ENCODE measurements at regions not wholly inside any gene's neighbourhood (a gene's known extent, or its start where the extent isn't known, plus 50 kb on each side); places are given as distances from the start of the nearest gene placed in this dataset.
"Not testable (repeated sequence)": the region's sequence is repeated elsewhere in the genome, so short reads cannot be mapped to it uniquely, and the experiment has no call there.

- DNase-seq, result peak; percentile 7
Measured at GRCh38 chr10:121242741-121243608, 355.3 kb downstream of the FGFR2 start.

- DNase-seq, result no peak
Measured at GRCh38 chr10:121243609-121244241, 354.5 kb downstream of the FGFR2 start.

- DNase-seq, result no peak
Measured at GRCh38 chr10:121244818-121245217, 353.4 kb downstream of the FGFR2 start.

- no peak for DNase-seq
Measured at GRCh38 chr10:121245754-121246153, 352.5 kb downstream of the FGFR2 start.

GRCh38 chr10:121248266-121248665, 350.0 kb downstream of the FGFR2 start:
- DNase-seq, result peak; percentile 3

- DNase-seq, result no peak
Measured at GRCh38 chr10:121250995-121251764, 347.1 kb downstream of the FGFR2 start.

GRCh38 chr10:121252756-121253155, 345.5 kb downstream of the FGFR2 start:
- no peak for DNase-seq

- peak; percentile 55 for DNase-seq
Measured at GRCh38 chr10:121260377-121260776, 337.9 kb downstream of the FGFR2 start.

- no peak for DNase-seq
Measured at GRCh38 chr10:121261665-121262064, 336.6 kb downstream of the FGFR2 start.

- DNase-seq, result no peak
Measured at GRCh38 chr10:121262774-121263430, 335.3 kb downstream of the FGFR2 start.

- DNase-seq, result no peak
Measured at GRCh38 chr10:121263431-121263783, 334.8 kb downstream of the FGFR2 start.

- no peak for DNase-seq
Measured at GRCh38 chr10:121265360-121266123, 332.7 kb downstream of the FGFR2 start.

GRCh38 chr10:121266370-121266769, 331.9 kb downstream of the FGFR2 start:
- DNase-seq, result no peak

GRCh38 chr10:121267236-121268003, 330.8 kb downstream of the FGFR2 start:
- no peak for DNase-seq

- DNase-seq, result no peak
Measured at GRCh38 chr10:121268363-121268762, 329.9 kb downstream of the FGFR2 start.

- no peak for DNase-seq
Measured at GRCh38 chr10:121268863-121269432, 329.3 kb downstream of the FGFR2 start.

- DNase-seq, result no peak
Measured at GRCh38 chr10:121270906-121271305, 327.3 kb downstream of the FGFR2 start.

GRCh38 chr10:121276046-121276445, 322.2 kb downstream of the FGFR2 start:
- no peak for DNase-seq

GRCh38 chr10:121276822-121277221, 321.4 kb downstream of the FGFR2 start:
- DNase-seq, result no peak

GRCh38 chr10:121278386-121278785, 319.9 kb downstream of the FGFR2 start:
- DNase-seq, result not testable (repeated sequence)

- no peak for DNase-seq
Measured at GRCh38 chr10:121281576-121281975, 316.7 kb downstream of the FGFR2 start.
